Activated naive CD8-positive, alpha-beta T cell treated with anti-CD3 and anti-CD28 coated beads, Interleukin-2, amount 50 U/mL, for 16 hours (primary cell): ENCODE measurements at regions not wholly inside any gene's neighbourhood (a gene's known extent, or its start where the extent isn't known, plus 50 kb on each side); places are given as distances from the start of the nearest gene placed in this dataset.
"Not testable (repeated sequence)": the region's sequence is repeated elsewhere in the genome, so short reads cannot be mapped to it uniquely, and the experiment has no call there.

Experiments
- DNase-seq: peaks from one replicate; pipeline ENCODE4 v3.0.0-alpha.2; 2020; ENCODE audit warnings: low read depth, low spot score

DNA sequence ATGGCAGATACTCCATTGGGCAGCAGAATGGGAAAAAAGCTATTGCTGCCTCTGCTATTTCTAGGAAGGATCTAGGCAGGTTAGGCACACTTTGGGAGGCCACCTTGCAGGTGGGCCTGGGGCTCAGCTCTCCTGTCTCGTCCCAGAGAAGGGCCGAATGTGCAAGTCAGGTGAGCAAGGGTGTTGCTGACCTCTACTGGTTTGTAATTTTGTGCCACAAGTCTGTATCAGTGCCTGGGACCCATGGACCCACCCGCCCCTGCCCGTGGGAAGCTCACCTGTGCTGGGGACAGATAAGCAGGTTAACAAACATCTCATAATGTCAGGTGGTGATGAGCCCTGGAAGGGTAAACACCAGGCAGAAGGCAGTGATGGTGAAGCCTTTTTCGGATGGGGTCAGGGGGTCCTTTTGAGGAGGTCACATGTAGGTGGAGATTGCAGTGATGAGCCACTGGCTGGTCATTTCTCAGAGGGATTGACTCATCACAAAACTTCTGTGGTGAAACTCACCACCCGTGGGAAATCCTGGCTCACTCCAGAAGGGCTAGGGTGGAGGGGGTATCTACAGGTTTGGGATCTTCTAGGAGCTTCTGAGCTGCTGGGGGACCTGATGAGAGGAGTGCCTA lies 161.3 kb downstream of the KLF13 start:
- no peak for DNase-seq

DNA sequence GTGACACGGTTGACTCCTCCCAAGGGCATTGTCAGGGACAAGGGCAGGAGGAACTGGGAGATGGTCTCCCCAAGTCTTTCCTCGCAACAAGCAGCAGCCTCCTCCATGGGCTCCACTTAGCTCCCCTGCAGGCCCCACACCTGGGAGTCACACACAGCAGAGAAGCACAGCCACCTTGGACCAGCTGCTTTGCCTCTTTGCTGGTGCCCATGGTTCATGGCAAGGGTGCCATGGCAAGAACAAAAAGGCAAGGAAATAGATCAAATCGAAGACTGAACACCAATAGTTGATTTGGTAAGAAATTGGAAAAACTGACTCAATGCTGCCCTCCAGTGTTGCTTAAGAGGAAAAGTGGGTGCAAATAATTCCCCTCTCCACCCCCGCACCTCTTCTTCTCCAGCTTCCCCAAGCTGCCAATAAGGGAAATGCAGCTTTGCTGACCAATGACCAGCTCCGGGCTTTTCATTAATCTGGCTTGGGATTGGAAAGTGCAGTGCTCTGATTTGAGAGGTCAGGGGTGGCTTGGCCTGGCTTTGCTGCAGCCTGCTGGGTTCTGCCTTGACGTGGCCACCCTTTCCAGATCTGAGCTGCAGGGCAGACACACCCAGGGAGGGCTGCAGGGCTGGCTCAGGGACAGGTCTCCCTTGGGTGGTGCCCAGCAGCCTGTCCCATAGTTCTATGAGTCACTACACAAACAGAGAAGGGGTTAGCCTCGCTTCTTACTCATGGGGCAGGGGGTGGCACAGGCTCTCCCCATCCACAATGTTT lies 162.0 kb downstream of the KLF13 start:
- no peak for DNase-seq

DNA sequence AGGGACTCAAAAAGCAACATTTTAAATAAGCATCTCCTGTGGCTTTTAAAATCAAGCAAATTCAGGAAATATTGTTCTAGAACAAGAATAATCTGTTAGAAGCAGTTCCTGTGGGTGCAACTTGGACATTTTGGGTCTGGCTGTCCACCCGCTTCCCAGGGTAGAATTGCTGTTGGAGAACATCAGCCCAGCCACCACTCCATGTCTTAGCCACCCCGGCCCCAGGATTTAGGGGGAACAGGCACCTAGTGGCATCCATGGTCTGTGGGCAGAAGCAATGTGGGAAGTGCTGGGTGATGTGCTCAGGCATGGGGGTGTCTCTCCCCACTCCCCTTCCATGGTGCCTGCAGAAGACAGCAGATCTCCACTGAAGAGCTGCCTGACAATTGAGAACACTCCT lies 162.6 kb downstream of the KLF13 start:
- no peak for DNase-seq

DNA sequence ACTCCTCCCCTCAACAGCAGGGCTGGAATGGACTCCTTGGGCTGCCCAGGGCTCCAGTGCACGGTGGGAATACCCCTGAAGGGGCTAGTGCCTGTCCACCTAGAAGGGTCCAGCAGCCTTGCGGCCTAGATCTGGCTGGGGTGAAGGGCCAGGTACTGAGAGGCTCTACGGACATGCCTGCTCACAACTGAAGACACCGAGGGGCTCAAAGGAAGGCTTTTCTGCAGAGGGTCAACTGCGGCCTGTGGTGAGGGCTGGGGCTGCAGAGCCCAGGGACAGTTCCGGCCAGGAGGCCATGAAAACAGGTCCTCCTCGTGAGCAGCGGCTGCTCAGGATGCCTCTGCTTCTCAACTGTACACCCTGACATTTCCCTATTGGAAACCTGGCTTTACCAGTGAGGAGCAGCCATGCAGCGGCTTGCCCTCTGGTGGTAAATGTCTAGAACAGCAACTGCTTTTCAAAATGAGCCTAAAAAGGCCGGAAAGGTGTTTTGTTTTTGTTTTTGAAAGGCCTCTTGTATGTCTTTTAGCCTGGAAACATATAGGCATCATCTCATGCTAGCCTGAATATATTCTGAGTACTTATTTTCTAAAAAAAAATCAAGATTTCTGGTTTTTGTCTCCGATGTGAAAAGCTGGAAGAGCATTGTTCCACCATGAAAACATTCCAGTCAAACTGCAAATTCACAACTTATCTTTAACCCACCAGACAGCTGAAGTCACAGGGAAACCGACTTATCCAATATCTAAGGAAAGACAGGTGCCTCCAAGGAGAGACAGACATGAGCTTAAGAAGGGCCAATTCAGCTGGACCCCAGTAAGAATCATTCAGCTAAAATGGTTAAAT lies 163.4 kb downstream of the KLF13 start:
- no peak for DNase-seq

DNA sequence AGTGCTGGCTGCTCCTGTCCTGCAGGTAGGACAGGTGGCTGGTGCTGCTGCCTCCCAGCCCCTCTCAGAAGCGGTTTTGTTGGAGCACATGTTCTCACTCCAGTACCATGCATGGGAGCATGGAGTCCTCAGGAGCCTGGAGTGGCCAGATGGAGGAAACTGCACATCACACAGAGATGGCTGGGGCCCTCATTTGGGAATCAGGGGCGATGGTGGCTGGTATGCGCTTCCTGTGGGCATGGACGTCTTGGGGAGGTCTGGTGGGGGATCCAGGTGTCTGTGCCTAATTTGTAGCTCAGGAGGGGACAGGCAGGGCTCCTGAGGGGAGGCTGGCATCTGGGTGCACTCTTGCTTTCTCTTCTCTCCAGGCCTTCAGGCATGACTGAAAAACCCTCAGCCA lies 168.2 kb downstream of the KLF13 start:
- no peak for DNase-seq

DNA sequence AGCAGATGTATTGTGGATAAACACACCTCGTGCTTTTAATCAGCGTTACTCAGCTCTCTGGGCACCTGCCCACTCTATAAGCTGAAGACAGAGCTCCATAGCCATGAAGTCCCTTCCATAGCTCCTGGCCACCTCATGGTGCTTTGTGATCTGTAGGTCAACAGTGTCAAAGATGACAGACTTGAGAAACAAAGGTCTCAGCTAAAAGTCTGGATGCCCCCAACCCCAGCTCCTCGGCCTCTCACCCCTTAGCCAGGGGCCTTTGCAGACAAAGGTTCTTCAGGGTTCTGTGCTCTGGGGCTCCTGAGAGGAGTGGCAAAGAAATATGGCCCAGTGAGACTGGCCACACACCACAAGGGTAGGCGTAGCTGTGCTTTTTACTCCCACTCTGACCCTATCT lies 168.6 kb downstream of the KLF13 start:
- DNase-seq: no peak

DNA sequence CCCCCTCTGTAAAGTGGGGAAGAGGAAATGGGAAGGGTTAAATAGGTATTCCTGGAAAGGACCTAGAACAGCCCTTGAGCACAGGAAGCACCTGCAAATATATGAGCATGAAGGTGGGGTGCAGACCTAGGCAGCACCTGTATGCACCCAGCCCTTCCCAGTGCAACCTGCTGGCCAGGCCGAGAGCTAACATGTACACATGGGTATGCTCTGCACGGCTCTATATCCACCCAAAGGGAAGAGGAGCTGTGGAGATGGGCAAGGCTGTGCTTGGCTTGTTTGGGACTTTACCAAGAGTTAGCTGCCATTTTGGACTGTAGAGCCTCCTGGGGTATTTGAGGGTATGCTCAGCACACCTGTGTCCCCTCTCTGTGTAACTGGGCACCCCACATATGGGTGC lies 171.2 kb downstream of the KLF13 start:
- no peak for DNase-seq

DNA sequence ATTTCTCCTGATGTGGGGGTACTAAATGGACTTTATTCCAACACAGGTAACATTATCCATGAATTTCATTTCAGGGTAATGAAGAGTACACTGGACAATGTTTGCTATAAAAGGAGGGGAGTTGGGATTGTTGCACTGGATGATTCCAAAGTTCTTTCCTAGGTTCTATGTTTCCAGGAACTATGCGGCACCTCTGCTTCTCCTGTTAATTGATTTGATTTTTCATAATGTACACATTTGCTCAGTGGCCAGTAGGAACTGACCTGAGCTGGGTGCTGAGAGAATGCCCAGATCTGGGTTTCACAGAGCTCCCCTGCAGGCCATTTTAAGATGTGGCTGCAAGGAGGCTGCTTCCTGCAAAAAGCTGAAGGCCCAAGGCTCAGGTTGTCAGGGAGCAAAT lies 171.7 kb downstream of the KLF13 start:
- no peak for DNase-seq

DNA sequence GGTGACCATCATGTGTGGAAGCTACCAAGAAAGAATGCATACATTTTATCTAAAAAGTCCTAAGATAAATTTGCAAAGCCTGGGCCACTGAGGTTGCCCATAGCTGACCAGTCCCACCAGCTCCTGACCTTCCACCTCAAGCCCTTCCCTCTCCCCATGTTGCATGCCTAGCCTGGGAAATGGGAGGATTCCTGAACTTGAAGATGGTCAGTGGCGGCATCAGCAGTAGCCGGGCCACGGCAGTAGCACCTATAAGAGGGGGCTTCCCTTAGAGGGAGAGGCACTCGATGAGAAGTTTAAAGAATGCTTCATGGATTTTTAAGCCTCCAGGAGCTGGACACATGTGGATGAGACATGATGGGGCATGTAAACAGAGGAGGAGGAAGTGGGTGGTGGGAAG lies 172.1 kb downstream of the KLF13 start:
- DNase-seq: no peak

DNA sequence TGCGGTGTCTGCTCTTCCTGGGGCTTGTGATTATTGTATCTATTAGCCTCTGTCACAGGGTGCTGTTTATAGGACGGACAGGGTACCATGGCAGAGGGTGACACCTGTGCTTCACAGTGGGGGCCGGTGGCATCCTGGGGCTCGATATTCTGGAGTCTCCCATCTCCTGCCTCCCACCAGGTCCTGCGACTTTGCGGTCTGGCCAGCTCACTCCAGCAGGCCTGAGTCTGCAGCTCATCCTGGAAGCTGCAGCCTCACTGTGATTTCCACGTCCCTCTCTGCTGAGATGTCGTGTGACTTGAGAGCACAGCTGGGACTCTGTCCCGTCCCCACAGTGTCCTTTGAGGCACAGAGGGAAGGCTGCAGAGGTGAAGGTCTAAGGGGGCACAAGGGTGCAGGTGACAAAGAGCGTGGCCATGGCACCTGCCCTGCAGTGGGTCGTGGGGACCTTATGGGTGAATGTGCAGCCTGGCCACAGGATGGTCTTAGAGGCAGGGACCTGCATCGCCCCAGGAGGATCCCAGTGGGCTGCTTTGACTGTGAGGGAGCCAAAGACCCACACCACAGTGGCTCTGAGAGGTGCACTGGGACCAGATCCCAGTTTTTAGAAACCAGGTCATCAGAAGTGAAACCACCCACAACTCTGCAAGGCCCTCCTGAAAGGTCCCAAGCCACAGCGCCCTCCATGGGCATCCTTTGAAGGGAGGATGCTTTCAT lies 172.8 kb downstream of the KLF13 start:
- DNase-seq: no peak

DNA sequence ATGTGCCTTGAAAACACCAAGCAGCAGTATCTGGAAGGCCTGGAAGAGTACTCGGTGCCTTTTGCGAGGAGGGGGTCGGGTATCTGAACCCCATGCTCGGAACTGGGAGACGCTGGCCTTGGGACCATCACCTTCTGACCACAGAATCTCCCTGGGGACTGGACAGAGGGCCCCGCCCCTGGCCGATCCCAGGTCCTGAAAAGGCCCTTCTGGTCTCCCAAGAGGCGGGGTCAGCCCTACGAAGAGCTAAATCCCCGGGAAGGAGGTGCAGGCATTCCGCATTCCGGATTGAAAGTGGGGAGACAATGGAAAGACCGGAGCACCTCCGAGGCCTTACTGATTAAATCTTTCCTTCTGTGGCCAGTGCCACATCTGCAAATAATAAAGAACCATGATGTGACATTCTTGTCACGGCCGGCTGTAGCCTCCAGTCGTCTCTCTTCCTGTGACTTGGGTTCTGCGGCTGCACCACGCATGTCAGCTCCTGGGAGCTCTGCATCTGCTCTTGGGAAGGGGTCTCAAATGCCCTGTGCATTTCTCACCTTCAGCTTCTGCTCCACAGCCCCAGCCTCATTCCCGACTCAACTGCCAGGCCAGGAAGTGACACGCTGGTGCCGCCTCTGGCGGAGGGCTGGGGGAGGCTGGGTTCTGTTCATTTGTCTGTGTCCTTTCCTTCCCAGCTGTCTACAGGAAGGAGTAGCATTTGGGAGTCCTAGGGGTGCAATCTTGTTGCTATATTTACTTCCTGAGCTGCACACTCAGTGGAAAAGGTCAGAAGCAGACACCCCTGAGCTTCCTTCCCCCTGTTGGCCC lies 173.5 kb downstream of the KLF13 start:
- no peak for DNase-seq

DNA sequence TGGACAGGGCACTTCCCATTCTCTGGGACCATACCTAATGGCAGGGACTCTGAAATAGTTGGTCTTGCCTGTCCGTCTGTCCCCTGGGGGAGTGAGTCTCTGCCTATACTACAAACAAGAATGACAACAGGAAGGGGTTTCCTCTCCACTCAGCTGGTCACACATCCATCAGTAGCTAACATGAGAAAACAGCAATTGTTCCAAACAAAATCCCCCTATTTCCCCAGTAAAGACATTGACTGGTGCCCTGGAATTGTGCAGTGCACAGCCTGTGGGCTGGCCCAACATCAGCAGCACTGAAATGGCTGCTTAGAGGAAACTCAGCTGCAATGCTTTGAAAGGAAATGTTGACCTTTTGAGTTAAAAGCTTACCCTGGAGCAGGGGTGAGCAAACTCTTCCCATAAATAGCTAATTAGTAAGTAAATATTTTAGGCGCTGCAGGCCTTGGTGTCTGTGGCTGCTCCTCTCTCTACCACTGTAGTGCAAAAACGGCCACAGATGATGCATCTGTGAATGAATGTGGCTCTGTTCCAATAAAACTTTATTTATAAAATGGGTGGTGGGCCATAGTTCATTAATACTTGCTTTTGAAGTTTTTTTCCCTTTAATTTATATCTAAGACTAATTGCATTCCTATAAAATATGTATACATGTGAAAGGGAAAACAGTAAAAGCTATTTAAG lies 174.3 kb downstream of the KLF13 start:
- no peak for DNase-seq

DNA sequence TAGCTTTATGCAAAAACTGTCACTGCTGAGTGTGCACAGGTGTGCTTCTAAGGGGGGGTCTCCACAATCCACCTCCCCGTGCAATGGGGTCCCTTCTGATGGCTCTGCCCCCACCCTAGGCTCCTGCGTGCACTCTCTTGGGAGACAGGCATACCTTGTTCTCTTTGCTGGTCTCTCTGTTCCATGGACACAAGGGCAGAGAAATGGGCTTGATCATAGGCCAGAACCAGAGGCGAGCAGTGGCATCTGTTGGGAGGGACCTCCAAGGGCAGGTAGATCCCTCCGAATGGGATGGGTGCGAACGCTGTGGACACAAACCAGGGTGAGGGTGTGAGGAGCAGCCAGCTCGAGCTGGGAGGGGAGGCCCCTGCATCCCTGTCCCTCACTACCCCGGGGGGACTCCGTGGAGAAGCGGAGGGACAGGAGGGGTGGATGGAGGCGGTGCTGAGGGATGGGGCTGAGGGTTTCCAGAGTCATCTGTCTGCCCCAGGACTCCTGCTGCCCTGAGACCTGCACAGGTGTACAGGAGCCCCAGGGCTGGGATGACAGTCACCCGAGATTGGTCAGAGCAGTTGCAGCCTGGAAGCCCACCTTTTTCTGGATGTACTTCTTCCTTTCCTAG lies 175.0 kb downstream of the KLF13 start:
- DNase-seq: no peak

DNA sequence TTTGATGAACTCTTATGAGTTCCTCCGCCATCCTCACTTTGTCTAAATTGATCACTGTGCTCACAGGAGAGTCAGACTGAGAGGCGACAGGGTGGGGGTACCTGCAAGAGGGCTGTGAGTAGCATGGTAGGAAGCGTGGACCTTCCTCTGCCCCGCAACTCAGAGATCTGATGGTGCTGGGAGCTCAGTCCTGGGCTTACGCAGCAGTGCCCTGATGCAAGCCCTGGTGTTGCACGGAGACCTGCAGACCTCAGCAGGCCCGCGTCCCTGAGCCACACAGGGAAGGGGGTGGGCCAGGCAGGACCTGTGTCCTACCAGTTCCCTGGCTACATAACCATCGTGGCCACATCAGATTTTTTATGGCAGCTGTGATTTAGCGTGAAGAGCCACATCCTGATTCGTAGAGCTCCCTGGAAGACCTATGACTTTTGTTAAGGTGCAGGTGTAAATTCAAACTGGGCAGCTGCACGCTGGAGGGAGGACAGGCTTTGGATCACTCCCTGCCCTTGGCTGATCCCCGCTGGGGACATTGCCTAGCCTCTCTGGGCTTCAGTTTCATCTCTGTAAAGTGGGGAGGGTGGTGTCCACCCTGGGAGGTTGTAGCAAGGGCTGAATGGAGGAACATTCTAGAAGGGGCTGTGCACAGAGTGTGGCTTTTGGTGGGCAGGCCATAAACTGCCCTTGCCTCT lies 176.1 kb downstream of the KLF13 start:
- no peak for DNase-seq

DNA sequence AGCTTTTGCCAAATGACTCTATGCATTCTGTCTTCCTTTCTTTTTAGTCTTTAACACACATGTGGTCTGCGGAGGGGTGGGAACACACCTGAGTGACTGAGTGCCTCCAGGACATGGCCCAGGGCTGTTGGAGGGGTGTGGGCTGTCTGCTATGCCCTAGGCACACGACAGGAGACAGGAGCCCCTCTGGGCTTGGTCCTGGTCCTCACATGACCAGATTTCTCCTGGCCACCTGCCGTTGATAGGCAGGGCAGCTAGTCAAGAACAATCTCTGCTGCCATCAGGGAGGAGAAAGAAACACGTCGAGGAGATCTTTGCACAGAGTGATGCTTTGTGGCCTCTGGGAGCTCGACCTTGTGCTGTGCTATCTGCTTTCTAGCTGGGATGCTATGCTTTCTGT lies 176.6 kb downstream of the KLF13 start:
- no peak for DNase-seq

DNA sequence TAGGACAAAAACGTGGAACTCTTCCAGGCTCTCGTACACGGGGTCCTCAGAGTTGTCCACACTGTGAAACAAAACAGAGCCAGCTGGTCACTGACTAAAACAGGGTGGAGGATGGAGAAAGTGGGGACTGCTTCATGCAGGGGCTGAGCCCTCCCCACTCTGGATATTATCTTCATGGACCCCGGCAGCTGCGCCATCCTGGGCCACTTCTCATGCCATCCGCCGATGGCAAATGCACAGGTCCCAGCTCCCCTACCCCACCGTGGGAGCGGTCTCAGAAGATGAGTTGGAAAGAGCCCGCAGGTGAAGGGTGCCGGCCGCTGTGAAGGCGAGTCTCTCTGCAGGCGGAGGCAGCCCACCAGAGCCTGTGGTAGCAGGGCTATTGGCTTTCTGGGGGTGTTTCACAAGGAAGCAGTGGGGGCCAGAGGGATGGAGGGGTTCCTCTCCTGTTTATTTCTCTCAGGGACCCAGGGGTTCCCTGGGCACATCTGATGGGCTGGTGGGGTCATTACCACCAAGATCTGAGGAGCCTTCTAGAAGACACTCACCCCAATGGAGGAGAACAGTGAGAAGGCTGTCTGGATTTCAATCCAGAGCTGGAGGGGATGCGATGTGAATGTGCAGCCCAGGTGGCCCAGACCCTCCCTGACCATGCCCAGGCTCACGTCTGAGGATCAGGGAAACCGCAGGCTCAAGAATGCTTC lies 177.3 kb downstream of the KLF13 start:
- DNase-seq: no peak

DNA sequence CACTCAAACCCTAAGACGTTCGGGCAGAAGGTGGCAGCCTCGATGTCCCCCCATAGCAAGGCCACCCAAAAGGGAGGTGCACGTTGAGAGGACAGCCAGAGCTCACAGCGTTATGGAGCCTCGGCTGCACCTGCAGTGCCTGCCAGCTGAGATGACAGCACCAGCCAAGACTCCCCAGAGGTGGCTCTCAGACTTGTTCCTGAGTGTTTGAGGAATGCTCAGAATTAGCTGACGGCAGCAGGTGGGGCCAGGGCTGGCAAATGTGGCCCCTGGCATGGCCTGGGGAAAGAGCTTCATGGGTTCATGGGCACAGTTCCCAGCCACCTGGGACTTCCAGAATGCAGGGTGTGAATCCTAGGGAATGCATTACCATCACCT lies 177.8 kb downstream of the KLF13 start:
- DNase-seq: no peak

DNA sequence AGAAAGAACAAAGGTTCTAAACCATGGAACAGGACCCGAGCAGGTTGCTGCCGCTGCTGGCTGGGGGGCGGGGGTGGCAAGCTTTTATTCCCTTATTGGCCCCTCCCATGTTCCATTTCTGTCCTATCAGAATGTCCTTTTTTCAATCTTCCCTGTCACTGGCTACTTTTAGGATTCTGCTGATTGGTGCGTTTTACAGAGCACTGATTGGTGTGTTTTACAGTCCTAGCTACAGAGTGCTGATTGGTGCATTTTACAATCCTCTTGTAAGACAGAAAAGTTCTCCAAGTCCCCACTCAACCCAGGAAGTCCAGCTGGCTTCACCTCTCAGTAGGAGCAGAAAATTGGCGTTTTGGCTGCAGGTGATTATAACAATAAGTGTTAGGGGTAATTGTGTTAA lies 180.9 kb downstream of the KLF13 start:
- DNase-seq: not testable (repeated sequence)

DNA sequence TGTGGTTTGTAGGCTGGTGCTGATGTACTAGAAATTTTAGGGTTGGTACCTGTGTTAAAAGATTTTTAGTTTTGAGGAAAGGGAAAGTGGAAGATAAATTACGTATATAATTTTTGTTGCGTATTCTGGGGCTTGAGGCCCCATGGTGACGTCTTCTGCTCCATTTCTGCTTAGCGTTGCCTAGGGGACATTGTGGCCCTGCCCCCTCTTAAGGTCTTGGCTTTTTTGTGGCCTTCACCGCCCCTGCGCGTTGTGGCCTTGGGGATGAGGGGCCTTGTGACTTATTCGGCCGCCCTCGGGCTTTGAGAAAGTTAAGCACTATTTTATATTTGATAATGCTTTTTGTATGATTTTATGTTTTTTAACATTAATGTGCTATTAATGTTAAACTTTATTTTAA lies 182.0 kb downstream of the KLF13 start:
- no peak for DNase-seq
